HG03378 (cell line): ENCODE measurements at regions not wholly inside any gene's neighbourhood (a gene's known extent, or its start where the extent isn't known, plus 50 kb on each side); places are given as distances from the start of the nearest gene placed in this dataset.
"Not testable (repeated sequence)": the region's sequence is repeated elsewhere in the genome, so short reads cannot be mapped to it uniquely, and the experiment has no call there.

Source experiments
- ATAC-seq: cut with Tn5 transposase; IDR thresholded peaks from one replicate; pipeline ENCODE4 v1.9.1; 2021; ENCODE audit warnings: mild to moderate bottlenecking, moderate library complexity; ENCODE audit not compliant: unreplicated experiment

GRCh38 chr21:39004634-39005501 is 178.4 kb downstream of the PSMG1 start:
- ATAC-seq, result no peak

DNA sequence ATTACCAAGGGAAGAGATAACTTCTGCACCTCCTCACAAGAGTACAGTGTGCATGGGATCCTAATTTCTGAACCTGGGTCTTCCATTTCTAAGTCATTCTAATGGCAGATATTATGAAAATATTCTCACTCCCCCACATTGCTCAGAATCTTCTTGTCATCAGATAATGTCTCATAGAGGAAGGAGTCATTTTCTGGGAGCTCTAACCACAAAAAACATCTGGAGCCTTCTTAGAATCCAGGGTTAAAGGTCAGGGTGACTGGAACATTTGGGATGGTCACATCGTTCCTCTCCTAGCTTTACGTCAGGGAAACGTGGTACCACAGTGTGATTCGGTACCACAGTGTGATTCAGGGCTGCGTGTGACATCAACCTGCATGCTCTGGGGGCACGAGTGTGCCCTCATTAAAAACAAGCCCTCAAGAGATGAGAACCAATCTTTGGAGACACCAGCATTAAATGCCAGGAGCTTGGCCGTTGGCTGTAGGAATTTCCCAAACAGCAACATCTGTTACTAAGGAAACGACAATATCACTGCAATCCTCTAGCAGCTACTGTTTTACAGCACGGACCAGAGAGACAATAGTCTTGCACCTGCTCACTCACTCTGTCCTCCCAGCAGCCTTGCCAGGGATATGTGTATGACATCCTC is 179.1 kb downstream of the PSMG1 start:
- no peak for ATAC-seq

GRCh38 chr21:39001341-39001740 is 181.9 kb downstream of the PSMG1 start:
- ATAC-seq, result no peak

DNA sequence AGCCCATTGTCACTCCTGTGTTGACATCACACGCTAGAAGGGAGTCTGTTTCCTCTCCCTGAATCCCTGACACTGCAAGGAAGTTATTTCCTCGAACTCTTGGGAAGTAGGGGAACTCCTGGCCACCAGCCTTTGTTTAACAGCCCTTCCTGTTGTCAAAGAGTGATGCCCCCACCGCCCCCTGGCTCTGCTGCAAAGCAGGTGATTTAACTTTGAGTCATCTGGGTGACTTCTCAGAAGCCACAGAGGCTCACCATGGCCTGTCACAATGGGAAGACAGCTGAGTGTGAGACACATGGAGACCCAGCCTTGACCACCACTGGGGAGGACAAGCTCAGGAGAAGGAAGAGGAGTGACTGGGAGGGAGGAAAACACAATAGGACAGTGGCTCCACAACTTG is 182.8 kb downstream of the PSMG1 start:
- ATAC-seq, result no peak

DNA sequence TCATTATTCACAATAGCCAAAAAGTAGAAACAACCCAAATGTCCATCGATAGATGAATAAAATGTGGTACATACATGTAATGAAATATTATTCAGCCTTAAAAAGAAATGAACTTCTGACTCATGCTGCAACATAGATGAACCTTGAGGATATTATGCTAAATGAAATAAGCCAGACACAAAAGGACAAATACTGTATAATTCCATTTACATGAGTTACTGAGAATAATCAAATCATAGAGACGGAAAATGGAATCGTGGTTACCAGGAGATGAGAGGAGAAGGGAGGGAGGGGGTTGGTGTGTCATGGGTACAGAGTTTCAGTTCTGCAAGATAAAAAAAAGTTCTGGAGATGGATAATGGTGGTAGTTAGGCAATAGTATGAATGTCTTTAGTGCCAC is 184.1 kb downstream of the PSMG1 start:
- ATAC-seq, result no peak

DNA sequence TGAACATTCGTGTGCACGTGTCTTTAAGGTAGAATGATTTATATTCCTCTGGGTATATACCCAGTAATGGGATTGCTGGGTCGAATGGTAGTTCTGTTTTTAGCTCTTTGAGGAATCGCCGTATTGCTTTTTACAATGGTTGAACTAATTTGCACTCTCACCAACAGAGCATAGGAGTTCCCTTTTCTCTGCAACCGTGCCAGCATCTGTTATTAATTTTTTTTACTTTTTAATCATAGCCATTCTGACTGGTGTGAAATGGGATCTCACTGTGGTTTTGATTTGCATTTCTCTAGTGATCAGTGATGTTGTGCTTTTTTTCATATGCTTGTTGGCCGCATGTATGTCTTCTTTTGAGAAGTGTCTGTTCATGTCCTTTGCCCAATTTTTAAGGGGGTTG is 185.0 kb downstream of the PSMG1 start:
- ATAC-seq, result not testable (repeated sequence)

DNA sequence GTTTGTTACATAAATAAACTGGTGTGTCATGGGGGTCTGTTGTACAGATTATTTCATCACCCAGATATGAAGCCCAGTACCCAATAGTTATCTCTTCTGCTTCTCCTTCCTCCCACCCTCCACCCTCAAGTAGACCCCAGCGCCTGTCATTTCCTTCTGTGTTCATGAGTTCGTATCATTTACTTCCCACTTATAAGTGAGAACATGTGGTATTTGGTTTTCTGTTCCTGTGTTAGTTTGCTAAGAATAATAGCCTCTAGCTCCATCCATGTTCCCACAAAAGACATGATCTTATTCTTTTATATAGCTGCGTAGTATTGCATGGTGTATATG is 185.4 kb downstream of the PSMG1 start:
- ATAC-seq, result not testable (repeated sequence)

GRCh38 chr21:38997051-38997842 is 186.0 kb downstream of the PSMG1 start:
- ATAC-seq, result no peak

- no peak for ATAC-seq
Observed at GRCh38 chr21:38996355-38996754, 186.9 kb downstream of the PSMG1 start.

GRCh38 chr21:38995731-38996130 is 187.5 kb downstream of the PSMG1 start:
- no peak for ATAC-seq

DNA sequence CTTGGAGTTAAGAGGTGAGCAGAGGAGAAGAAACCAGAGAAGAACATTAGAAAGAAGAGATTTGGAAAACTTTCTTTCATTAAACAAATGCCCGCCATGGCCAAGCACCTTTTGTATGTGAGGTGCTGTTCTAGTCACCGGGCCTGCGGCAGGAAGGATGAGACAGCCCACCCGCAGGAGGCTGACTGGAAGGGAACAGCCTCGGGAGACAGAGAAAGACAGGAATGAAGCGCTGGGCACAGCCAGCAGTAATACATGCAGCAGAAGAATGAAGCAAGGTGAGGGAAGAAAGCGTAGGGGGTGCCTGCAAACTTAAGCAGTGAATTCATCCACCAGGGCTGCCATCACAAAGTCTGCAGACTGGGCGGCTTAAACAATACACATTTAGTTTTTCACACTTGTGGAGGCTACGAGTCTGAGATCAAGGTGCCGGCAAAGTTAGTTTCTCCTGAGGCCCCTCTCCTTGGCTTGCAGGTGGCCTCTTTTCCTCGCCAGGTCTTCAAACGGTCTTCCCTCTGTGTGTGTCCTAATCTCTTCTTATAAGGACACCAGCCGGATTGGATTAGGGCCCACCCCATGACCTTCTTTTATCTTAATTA is 188.1 kb downstream of the PSMG1 start:
- no peak for ATAC-seq

DNA sequence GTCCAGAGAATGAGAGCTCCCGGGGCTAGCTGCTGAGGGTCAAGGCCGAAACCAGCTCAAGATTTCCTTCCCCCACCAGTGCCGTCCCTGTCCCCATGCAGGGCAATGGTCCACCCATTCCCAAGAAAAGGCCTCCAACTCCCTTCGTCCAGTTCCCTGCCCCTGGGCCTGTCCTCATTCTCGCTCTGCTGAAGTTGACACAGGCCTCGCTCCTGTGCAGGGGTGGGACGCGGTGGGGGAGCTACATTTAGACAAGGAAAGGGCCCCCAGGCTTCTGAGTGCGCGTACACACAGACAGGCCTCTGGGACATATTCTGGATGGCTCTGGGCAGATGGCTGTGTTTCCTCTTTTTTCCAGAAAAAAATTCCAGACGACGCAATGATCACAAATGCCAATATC is 188.3 kb downstream of the ETS2 start:
- no peak for ATAC-seq

DNA sequence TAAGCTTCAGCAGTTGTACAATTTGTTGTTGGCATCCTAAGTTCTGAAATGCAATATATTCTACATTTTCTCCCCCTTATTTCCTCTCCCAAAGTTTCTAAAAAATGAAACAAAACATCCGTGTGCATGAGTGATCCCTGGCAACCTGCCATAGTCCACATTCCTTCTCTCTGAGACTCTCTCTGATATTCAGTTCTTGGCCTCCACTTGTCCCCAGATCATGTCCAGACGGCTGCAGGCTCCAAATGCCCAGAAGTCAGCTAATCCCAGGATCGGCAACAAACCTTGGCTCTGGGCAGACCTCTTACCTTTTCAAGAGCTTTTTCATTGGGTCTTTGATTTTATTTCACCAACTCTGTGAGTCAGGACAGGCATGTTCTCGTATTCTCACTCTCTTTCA is 187.8 kb downstream of the ETS2 start:
- no peak for ATAC-seq

DNA sequence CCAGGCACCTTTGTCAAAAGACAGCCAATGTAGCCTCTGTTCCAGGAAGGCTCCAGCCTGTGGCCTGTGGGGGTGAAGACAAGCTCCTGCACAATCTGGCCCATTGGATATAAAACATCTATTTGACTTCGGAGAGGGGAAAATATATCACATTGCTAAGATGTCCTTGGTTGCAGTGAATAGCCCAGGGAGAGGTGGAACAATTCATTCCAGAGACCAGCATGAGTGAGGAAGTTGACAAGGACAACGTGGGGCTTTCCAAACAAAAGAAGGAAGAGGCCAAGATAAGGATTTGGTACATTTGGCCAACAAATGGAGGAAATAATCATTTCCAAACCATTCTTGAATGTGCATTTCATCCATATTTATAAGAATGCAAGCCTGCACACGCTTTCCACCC is 187.0 kb downstream of the ETS2 start:
- no peak for ATAC-seq

GRCh38 chr21:38990424-38990794 is 184.7 kb downstream of the ETS2 start:
- no peak for ATAC-seq

- no peak for ATAC-seq
Observed at GRCh38 chr21:38989745-38990423, 184.2 kb downstream of the ETS2 start.

DNA sequence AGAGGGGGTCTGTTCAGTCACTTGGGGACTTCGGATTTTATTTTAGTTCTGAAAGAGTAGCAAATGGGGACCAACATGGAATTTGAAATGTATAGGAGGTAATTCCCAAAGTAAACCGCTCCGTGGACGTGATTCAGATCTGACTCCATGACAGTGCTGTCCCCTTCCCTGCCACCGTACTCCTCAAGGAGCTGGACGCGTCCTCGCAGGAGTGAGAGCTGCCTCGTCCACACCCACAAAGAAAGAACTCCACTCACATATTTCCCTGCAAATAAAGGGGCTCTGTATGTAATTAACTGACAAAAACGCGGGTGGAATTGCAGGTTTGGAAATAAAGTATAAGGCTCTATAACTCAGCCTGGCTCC is 183.6 kb downstream of the ETS2 start:
- ATAC-seq, result no peak

DNA sequence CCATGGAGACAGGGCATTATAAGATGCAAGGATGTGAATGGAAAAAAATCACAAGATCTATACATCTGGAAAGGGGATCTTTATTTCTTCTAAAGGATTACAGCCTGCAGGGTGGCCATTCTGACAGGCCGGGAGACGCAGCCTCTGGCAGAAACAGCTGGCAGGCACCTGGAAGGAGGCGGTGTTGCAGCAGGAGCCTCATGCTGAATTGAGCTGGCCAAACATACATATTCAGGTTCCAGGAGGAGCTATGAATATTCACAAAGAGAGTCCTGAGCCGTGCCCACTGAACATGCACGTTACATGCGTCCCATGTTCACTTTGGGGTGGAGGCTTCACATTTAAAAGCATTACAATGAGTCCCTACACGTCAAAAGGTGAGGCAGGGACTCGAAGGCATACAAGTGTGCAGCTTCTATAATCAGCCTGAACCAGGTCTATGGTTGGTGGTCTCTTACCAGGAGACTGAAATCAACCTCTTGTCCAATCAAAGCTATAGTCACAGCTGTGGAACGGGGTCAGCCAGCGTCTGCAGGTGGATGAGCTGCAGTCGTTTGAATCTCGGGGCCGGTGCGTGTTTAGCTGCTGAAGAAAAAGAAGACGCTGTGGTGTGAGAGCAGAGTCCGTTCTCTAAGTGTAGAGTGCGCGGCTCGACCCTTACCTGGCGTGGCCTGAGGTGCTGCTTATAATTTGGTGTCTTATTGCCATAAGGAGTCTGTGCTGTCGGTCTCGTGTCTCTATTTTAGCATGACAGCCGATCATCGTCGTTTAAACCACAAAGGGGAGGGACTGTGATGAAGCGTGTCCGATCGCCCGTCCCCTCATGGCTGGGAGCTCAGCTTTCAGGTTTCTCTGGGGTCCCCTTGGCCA is 183.0 kb downstream of the ETS2 start:
- ATAC-seq, result no peak

GRCh38 chr21:38987633-38988508 is 182.1 kb downstream of the ETS2 start:
- ATAC-seq, result no peak
